Astrocyte (in vitro differentiated cells and primary cell): ENCODE measurements at regions not wholly inside any gene's neighbourhood (a gene's known extent, or its start where the extent isn't known, plus 50 kb on each side); places are given as distances from the start of the nearest gene placed in this dataset.

Experiments
- EZH2 ChIP-seq: IDR thresholded peaks from 2 replicates; pipeline ENCODE4 v1.6.1; 2012; ENCODE audit warnings: mild to moderate bottlenecking, low read length, inconsistent platforms; ENCODE audit not compliant: insufficient read depth
- TF ChIP-seq, protein P1 (sequence below): IDR thresholded peaks from 2 replicates; pipeline ENCODE4 v1.5.1; 2011; ENCODE audit warnings: low read depth, mild to moderate bottlenecking, inconsistent platforms, low read length, moderate library complexity; ENCODE audit not compliant: insufficient read depth

DNA sequence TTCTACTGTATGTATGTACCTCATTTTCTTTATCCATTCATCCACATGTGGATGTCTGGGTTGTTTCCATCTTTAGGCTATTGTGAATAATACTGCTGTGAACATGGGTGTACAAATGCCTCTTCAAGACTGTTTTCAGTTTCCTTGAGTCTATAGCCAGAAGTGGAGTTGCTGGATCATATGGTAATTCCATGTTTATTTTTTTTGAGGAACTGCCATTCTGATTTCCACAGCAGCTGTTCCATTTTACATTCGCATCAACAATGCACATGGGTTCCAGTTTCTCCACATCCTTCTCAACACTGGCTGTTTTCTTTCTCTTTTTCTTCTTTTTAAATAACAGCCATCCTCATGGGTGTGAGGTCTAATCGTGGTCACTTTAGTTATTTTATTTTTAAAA lies 69.9 kb upstream of the CTBP2 start:
- TF ChIP-seq, protein P1, sequence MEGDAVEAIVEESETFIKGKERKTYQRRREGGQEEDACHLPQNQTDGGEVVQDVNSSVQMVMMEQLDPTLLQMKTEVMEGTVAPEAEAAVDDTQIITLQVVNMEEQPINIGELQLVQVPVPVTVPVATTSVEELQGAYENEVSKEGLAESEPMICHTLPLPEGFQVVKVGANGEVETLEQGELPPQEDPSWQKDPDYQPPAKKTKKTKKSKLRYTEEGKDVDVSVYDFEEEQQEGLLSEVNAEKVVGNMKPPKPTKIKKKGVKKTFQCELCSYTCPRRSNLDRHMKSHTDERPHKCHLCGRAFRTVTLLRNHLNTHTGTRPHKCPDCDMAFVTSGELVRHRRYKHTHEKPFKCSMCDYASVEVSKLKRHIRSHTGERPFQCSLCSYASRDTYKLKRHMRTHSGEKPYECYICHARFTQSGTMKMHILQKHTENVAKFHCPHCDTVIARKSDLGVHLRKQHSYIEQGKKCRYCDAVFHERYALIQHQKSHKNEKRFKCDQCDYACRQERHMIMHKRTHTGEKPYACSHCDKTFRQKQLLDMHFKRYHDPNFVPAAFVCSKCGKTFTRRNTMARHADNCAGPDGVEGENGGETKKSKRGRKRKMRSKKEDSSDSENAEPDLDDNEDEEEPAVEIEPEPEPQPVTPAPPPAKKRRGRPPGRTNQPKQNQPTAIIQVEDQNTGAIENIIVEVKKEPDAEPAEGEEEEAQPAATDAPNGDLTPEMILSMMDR = no peak
- no peak for TF ChIP-seq EZH2
